ENCODE measurements at regions not wholly inside any gene's neighbourhood (a gene's known extent, or its start where the extent isn't known, plus 50 kb on each side); places are given as distances from the start of the nearest gene placed in this dataset.

GRCh38 chr12:63294327-63294632, 143.3 kb upstream of the AVPR1A start:
- TF ChIP-seq, protein P1, sequence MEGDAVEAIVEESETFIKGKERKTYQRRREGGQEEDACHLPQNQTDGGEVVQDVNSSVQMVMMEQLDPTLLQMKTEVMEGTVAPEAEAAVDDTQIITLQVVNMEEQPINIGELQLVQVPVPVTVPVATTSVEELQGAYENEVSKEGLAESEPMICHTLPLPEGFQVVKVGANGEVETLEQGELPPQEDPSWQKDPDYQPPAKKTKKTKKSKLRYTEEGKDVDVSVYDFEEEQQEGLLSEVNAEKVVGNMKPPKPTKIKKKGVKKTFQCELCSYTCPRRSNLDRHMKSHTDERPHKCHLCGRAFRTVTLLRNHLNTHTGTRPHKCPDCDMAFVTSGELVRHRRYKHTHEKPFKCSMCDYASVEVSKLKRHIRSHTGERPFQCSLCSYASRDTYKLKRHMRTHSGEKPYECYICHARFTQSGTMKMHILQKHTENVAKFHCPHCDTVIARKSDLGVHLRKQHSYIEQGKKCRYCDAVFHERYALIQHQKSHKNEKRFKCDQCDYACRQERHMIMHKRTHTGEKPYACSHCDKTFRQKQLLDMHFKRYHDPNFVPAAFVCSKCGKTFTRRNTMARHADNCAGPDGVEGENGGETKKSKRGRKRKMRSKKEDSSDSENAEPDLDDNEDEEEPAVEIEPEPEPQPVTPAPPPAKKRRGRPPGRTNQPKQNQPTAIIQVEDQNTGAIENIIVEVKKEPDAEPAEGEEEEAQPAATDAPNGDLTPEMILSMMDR (IDR thresholded peaks at IDR 0.05 in 2 of 3, conservative IDR thresholded peaks at IDR 0.05 in 1 of 3; ENCODE audit: control insufficient read depth in 2 of 3, extremely low read depth in 1 of 3, insufficient read depth in 1 of 3, low read depth in 3 of 3, low read length in 3 of 3): no peak
- no peak for TF ChIP-seq MXI1 (IDR thresholded peaks at IDR 0.05; ENCODE audit: low read depth, low read length)
- TF ChIP-seq ESRRA (IDR thresholded peaks at IDR 0.05; ENCODE audit: low read length): no peak
- no peak for TF ChIP-seq POLR2AphosphoS5 (IDR thresholded peaks at IDR 0.05; ENCODE audit: low read length)
- TF ChIP-seq, protein P2, sequence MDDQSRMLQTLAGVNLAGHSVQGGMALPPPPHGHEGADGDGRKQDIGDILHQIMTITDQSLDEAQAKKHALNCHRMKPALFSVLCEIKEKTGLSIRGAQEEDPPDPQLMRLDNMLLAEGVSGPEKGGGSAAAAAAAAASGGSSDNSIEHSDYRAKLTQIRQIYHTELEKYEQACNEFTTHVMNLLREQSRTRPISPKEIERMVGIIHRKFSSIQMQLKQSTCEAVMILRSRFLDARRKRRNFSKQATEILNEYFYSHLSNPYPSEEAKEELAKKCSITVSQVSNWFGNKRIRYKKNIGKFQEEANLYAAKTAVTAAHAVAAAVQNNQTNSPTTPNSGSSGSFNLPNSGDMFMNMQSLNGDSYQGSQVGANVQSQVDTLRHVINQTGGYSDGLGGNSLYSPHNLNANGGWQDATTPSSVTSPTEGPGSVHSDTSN (IDR thresholded peaks at IDR 0.05; ENCODE audit: insufficient replicate concordance, low read depth, low read length): no peak
- TF ChIP-seq CHD4 (IDR thresholded peaks at IDR 0.05): no peak
- no peak for TF ChIP-seq POLR2A (IDR thresholded peaks at IDR 0.05; ENCODE audit: low read depth, low read length)

Measured in GM12878 (cell line).